Activated CD4-positive, alpha-beta T cell treated with anti-CD3 and anti-CD28 coated beads, Interleukin-2, amount 50 U/mL, for 24 hours (primary cell): ENCODE measurements at regions not wholly inside any gene's neighbourhood (a gene's known extent, or its start where the extent isn't known, plus 50 kb on each side); places are given as distances from the start of the nearest gene placed in this dataset.
"Not testable (repeated sequence)": the region's sequence is repeated elsewhere in the genome, so short reads cannot be mapped to it uniquely, and the experiment has no call there.

ENCODE experiments used
- DNase-seq, 2 donors: peaks; one replicate each; pipeline ENCODE4 v3.0.0-alpha.2; 2020; ENCODE audit warnings: low read depth in 1 of 2, low spot score in 1 of 2

DNA sequence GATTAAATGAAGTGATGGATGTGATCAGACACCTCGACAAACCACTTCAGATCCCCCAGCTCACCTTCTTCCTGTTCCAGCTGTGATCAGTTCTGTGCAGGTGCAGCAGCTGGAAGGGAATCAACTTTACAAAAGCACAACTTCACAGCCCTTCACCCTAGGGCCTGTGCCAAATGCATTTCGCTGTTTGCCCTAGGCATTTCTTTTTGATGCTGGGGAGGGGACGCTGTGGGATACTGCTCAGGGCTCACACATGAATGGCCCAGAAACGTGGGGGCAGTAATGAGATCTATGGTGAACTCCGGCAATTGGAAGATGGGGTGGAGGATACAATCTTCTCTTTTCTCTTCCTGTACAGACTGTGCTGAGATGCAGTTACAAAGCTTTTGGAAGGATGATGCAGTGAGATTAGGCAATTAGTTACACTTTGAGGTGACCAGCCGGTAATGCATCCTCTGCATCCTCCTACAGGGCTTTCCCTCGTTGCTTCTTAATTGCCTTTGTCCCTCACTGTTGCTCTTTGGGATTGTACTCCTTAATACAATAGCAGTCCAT lies 215.1 kb upstream of the PITX2 start:
- DNase-seq = no peak

DNA sequence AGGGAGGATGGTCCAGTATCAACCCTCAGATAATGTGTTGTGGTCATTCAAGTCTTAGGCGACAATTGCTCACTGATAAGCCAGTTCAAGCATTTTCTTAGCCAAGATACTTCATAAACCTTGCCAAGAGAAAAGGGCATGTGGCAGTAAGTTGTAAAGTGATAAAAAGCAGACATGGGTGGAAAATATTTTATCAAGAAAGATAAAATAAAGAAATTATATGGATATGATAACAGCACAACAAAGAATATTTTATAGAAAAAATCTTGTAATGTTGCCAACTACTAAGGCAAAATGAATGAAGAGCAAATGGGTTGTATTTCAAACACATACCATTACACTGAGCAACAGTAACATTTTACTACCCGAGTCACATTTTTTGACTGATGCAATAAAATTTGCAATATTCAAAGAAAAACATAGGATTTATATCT lies 217.4 kb upstream of the PITX2 start:
- no peak for DNase-seq

DNA sequence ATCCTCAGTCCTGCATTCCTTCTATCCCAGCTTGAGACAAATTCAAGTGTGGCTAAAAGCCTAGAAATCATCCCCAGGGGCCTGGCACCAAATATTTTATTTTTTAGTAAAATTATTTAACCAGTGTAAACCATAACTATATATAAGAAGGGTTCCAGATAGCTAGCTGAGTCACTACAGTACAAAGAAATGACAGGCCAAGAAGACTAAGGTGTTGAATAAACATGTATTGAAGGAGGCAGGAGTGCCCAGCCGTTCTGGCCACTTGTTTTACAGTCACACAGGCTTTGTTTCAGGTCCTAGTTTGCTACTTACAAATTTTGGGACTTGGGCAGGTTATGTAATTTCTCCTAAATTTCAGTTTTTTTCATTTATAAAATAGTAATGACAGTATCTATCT lies 225.9 kb upstream of the PITX2 start:
- no peak for DNase-seq

DNA sequence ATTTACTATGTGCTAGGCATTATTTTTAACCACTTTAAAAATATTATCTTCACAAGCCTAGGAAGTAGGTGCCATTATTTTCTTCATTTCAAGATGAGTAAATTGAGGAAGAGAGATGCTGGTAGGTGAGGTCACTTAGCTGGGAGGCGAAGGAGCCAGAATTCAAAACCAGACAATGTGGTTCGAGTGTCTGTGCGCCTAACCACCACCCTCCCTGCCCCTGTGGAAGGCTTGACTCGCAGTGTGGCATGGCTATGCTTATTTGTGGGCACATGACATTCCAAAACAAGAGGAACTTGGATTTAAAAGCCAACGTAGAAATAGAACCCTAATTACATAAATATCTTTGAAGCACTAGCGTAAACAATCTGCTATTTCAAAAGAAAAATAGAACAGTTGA lies 226.6 kb upstream of the PITX2 start:
- no peak for DNase-seq

DNA sequence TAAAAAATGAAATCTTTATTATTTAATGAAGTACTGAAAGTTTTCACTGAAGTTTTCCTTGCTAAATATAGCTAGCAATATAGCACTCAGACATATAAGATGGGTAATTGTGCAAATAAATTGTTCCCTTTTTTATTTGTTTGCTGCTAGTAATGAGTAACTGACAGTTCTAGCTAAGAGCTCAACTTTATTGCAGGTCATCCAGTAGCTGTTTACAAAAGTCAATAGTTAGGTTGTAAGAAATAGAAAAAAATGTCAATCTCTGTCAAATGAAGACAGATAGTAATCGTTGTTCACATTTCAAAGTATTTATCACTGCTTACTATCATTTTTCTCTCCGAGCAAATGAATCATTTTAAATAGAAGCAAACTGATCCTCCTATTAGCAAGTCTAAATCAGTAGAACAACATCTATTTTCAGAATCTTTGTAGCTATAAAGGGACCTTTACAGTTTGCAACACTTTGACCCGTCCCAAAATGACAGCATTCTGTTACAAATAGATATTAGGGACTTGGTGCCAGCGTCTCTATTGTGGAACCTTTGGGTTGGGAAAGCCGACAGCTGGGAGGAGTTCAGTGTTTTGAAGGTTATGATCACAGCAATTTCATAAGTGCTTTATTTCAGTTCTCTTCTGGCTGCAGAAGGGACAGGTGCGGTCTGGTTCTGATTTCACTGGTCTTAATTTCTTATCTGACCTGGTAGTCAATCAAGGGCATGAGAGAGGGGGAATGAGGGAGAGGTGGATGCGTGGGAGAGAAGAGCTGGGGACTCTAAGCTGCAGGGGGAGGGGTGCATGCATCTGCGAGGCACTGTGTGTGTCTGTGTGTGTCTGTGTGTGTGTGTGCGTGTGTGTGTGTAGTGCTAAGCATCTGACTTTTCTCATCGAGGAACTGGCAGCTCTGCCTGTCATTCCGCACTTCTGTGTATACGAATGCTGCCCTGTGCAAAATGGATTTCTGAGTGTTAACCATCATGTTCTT lies 227.9 kb upstream of the PITX2 start:
- DNase-seq = no peak

DNA sequence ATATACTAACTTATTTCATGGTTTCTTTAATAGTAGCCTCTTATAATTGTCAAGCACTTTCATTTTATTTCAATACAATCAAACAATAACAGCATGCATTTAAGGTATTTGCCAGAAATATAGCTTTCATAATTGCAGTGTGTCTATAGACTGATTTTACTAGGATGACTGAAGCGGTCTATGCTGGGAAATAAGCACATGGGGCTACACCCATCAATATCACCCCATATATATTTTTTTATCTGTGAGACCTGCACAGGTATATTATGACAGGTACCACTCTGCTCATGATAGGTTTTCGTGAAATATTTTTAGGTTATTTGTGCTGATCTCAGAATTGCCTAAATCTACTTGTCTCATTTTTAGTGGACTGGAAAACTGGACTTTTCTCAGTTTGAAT lies 229.1 kb upstream of the PITX2 start:
- DNase-seq = no peak

DNA sequence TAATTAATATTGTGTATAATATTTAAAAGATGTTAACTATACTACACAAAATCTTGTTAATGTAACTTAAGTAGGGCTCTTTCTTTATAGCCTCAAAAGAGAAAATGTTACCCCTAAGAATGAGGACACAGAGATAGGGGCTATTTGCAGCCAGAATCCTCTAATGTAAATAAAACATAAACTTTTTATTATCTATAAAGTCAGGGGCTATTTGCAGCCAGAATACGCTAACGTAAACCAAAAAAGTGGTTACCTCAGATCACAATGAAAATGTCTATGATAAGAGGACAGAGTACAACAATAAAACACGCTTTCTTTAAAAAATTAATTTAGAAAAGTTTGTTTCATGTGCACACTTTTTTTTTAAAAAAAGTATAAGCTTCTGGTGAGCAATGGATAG lies 229.9 kb upstream of the PITX2 start:
- no peak for DNase-seq

DNA sequence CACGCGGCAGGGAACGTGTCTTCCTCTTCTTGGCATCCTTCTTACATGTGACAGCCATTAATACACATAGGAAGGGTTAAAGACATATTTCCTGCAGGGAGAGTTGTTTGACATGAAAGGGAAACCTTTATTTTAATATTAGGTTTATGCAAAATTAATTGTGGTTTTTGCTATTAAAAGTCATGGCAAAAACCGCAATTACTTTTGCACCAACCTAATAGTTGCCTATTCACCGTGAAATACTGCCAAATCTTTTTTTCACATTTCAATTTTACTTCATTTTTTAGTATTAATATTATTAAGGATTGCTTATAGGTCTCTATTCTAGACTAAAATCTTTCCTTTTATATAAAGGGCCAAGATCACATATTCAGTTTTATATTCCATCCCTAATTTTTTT lies 230.4 kb upstream of the PITX2 start:
- DNase-seq = no peak

DNA sequence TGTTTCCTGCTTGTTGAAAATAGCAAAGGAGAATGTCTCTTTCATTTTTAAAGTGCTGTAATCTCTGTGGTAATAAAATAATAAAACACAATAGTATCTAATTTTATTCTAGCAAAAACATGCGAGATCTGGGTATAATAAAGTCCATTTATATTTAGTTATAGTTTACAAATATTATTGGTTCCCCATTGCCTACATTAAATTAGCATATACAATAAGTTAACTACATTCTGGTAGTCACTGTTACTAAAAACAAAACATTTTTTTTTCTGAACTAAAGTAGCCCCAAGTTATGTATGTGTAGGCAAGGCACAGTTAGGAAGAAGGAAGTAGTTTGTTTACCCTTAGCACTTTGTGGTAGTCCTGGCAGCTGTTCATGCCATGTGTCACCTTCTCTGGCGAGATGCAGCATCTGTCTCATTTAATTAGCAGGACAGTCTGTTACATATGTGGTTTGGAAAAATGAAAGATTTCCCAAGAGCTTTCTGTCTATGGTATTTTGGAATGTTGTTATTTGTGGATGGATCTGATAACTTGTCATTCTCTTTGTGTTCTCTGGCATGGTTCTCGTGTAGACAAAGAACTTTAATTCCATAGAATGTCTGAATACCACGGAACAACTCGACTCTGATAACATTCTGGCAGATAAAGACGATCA lies 231.3 kb upstream of the PITX2 start:
- DNase-seq = no peak

DNA sequence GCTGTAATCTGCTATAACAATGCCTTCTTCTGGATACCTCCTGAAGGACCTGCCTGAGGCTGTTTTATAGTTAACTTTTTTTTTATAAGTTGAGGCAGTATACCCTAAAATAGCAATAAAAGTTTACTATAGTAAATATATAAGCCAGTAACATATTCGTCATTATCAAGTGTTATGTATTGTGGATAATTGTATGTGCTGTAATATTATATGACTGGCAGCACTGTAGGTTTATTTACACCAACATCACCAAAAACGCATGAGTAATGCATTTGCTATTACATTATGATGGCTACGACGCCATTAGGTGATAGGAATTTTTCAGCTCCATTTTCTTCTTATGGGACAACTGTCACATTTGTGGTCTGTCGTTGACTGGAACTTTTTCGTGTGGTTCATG lies 237.2 kb upstream of the PITX2 start:
- DNase-seq = no peak

DNA sequence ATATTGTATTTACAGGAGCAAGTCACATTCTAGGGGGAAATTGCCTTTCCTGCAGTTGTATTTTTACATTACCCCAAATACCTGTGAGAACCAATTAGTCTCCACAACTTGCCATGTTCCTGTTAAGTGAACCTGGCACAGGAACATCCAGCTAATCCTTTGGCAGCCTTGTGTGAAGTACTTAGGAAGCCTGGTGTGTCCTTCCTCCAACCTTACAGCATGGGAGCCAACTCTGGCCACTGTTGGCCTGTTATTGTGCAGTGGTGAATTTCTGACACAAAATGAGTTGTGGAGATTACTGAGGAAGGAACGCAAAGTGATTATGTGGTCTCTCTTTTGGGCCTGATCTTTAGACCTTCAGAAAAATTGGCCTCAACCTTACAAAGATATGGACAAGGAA lies 238.0 kb upstream of the PITX2 start:
- DNase-seq = no peak

DNA sequence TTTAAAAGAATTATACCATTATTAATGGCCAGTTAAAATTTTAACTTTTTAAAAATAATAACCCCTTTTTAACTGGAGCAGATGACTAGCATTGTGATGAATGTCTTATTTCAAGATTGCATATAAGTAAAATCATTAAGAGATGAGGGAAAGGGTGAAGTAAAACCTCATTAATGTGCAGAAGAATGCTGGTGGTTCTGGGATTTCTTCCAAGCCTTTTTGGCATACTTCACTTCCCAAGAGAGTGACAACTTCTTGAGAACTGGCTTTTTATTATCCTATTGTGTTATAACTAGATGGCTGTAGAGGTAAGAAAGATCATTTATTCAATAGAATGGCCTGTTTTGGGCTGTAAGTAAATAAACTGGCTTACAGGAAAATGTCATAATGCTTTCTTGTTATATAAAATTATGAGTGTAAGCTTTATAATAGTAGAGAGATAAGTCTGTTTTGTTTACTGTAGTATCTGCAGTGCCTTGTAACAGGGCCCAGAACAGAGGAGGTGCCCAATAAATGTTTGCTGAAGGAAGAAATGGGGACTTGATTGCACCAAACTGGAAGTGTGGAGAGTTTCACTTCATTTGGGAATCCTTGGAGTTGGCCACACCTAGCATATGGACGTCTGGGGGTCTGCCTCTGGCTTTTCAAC lies 242.9 kb upstream of the PITX2 start:
- DNase-seq = no peak

DNA sequence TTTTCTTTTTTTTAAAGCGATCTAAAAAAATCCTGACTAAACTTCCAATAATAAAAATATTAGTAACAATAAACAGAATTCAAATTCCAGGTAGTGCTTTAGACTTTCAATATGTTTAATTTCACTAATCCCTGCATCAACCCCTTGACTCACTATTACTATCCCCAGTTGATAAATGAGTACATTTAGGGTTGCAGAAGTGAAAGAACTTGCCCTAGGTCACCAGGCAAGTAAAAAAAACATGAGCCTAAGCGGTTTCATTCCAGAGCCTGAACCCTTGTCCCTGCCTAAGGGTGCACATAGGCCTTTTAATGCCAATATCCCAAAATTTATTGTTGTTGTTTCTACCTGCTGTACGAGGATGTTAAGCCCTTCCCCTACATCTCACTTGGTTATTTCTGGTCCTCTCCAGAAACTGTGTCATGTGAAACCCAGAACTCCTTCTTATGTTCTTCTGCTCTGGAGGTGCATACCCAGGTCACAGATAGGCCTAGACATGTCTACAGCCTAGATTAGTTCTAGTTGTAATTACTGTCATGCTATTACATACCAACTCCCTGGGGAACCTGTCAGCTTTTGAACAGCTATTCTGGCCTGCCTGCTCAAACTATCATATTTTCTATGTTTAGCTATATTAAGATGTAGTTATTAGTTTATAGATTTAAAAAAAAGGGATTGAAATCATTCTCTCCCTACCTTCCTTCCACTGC lies 244.5 kb upstream of the PITX2 start:
- DNase-seq = no peak

DNA sequence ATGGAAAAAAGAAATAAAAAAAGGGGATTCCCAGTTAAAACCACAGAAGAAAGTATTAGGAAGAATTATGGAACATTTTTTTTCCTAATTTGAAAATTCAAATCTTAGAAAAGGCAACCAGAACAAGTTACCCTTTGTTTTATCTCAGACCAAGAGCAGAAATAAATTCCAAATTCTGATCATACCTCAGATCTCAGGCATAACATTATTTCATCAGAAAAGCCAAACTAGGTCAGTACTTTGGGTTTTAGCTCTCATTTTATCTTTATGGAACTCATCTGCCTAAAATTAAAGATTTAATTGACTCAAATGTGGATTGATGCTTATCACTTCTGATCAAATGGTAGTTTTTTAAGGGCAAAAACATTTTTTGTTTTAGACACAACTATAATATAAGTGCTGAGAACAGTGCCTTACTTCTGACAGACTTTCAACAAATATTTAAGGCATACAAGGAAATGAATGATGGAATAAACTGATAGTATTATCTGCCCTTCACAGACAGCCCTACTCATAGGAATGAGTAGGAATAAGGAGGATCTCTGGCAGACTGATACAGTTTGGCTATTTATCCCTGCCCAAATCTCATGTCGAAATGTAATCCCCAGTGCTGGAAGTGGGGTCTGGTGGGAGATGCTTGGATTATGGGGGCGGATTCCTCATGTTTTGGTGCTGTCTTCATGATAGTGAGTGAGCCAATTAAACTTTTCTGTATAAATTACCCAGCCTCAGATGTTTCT lies 245.3 kb upstream of the PITX2 start:
- no peak for DNase-seq

DNA sequence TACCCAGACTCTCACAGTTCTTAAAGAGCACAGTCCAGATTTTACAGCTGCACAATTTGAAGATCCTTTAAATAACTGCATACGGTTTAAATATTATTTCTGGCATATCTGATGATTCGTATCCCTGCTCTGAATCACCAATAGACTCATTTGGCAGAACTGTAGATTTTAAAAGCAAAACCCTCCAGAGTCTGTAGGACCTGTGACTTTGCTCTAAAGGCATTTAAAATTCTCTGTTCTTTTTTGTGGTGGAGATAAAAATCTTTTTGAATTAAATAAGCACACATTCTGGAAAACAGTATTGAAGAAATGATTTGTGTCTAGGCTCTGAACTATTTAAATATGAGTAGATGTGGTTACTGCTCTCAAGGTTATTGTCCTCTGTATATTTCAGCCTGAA lies 246.2 kb upstream of the PITX2 start:
- no peak for DNase-seq

DNA sequence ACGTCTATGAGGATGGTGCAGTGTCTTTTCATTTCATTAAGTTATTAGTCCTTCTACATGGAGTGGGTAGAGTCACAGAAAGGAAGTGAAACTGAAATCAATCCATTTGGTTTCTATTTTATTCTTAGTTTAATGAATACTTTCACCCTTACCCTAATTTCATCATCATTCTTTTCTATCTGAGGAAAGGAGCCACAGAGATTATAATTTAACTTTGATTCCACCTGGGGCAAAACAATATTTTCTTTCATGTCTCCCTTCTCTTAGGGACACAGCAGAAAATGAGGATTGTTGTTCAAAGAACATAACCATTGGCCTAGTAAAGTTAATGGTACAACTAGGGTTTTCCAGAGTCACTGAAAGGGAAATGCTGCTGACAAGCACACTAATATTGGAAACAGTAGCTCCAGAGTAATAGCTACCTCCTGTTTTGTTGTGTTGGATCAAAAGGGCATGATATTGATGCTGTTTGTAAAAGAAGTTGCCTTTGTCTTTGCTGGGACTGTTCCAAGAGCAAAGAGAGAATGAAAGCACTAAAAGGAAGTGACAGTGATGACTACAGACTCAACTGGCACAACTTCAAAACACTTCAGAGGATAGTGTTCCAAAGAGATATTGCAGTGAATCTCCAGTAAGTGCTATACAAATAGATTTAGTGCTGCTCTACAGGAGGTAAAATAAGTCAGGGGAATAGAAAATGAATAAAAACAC lies 247.1 kb upstream of the PITX2 start:
- no peak for DNase-seq

DNA sequence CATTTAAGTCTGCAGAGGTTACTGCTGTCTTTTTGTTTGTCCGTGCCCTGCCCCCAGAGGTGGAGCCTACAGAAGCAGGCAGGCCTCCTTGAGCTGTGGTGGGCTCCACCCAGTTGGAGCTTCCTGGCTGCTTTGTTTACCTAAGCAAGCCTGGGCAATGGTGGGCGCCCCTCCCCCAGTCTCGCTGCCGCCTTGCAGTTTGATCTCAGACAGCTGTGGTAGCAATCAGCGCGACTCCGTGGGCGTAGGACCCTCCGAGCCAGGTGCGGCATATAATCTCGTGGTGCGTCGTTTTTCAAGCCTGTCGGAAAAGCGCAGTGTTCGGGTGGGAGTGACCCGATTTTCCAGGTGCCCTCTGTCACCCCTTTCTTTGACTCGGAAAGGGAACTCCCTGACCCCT lies 253.3 kb upstream of the PITX2 start:
- DNase-seq = not testable (repeated sequence)

DNA sequence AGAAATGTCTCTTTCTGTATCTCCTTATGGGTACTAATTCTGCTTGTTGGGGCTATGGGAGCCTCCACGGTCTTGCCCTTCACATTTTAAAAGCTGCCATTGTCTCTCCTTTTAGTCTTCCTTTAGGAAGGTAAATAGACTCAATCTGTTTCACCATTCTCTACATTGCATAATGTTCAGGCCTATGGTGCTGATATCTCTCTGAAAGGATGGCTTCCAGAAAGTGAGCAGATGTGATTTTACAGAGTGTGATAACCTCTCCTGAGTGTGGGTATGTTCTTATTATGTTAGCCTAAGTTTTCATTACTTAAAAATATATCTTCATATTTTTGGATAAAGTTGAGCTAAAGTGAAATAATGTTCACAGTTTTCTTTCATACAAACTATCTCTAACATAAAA lies 254.0 kb upstream of the PITX2 start:
- DNase-seq = no peak

DNA sequence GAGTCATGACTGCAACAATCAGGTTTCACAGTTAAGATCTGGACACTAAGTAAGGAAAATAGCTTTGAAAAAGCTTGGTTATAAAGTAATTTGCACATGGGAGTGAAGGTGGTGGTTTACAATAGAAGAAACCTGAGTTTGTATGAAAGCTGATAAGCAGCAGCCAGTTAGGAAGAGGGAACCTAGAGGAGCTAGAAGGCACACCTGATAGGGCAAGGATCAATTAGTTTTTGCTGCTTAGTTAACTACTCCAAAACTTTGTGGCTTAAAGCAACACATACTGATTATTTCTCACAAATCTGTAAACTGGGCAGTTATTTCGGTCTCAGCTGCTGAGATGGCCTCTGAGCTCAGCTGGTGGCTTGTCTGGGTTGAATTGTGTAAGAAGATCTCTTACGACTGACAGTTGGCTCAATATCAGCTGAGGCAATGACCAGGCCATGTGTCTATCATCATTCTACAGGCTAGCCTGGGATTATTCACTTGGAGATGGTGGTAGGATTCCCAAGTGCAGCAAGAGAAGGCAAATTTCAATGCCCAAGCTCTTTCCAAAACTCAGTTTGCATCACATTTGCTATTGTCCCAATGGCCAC lies 255.0 kb upstream of the PITX2 start:
- no peak for DNase-seq
